ENCODE measurements at regions not wholly inside any gene's neighbourhood (a gene's known extent, or its start where the extent isn't known, plus 50 kb on each side); places are given as distances from the start of the nearest gene placed in this dataset.

GRCh38 chr18:51660188-51660715 is 462.8 kb upstream of the MEX3C start:
- Histone ChIP-seq H3K23ac (ENCODE audit: insufficient read length) (no peak overlapping the region), H2BK12ac (ENCODE audit: low read depth, low read length) (no peak overlapping the region), H3K23me2 (ENCODE audit: low read depth, low read length) (no peaks in the 10 kb centered on the region; the same call in 1 of the 2 replicates), H2AK5ac (ENCODE audit: low read depth, low read length) (no peak overlapping the region), H4K20me1 (replicated peaks in 1 of 2; ENCODE audit: control insufficient read depth in 1 of 2, insufficient read depth in 2 of 2, low read length in 2 of 2) (no peaks in the 10 kb centered on the region), H2BK20ac (ENCODE audit: low read length) (no peak overlapping the region), H4K5ac (ENCODE audit: insufficient read length, low read depth, low read length) (no peak overlapping the region), H3K9me3 (ENCODE audit: insufficient read depth in 2 of 2, low read depth in 1 of 2, low read length in 1 of 2) (no peaks in the 10 kb centered on the region), H3K4ac (replicated peaks; ENCODE audit: insufficient read length, low read depth, low read length) (no peak overlapping the region), H4K8ac (ENCODE audit: extremely low read depth, insufficient read depth, low read length) (no peak overlapping the region), H3K36me3 (ENCODE audit: control insufficient read depth in 2 of 4, insufficient read depth in 4 of 4, low read length in 3 of 4) (no peaks in the 10 kb centered on the region), H3K9ac (replicated peaks in 1 of 4; ENCODE audit: extremely low read depth in 1 of 4, low read depth in 3 of 4, low read length in 3 of 4) (no peak overlapping the region), H3K4me2 (ENCODE audit: insufficient read depth in 1 of 2, low read depth in 2 of 2, low read length in 2 of 2) (no peak overlapping the region), H3K79me2 (ENCODE audit: control insufficient read depth in 1 of 2, insufficient read depth in 2 of 2, low read length in 2 of 2) (no peaks in the 10 kb centered on the region), H3K4me1 (replicated peaks in 1 of 4; ENCODE audit: control insufficient read depth in 3 of 4, insufficient read depth in 4 of 4, low read length in 3 of 4) (peaks cover 0 to 10% (median 8%) of the 10 kb centered on the region in 4 experiments; a peak in 5 of 7 replicates), H3K14ac (ENCODE audit: insufficient read length) (no peak overlapping the region), H3K4me3 (ENCODE audit: extremely low read depth in 1 of 4, insufficient read depth in 2 of 4, low read depth in 3 of 4, low read length in 4 of 4) (no peak overlapping the region), H4K91ac (replicated peaks; ENCODE audit: insufficient read length, low read length) (no peak overlapping the region), H3K27ac (ENCODE audit: low read depth, low read length) (no peak overlapping the region), H2BK5ac (ENCODE audit: low read depth, low read length) (no peak overlapping the region), H3K79me1 (ENCODE audit: low read depth, low read length) (no peaks in the 10 kb centered on the region), H2AFZ (ENCODE audit: low read length) (no peak overlapping the region), H3K27me3 (replicated peaks in 1 of 4; ENCODE audit: control insufficient read depth in 3 of 4, extremely low read depth in 1 of 4, insufficient read depth in 3 of 4, low read length in 3 of 4) (no peaks in the 10 kb centered on the region; a peak in 2 of 7 replicates), H3K18ac (ENCODE audit: extremely low read depth, low read length) (no peak overlapping the region), H2BK120ac (replicated peaks; ENCODE audit: low read depth, low read length) (no peak overlapping the region), H3K56ac (replicated peaks; ENCODE audit: insufficient read length, low read depth, low read length) (no peak overlapping the region), H2BK15ac (ENCODE audit: low read length) (no peak overlapping the region)
- FAIRE-seq (no peak), DNase-seq (ENCODE audit: low read depth in 1 of 2, low spot score in 2 of 2) (no peak)
- CTCF ChIA-PET (ENCODE audit: partially characterized antibody): no interaction called here
- WGBS, 2 experiments (ENCODE audit: extremely low coverage in 1 of 2, insufficient coverage in 1 of 2, insufficient read length in 1 of 2, insufficient replicate concordance in 2 of 2, low coverage in 1 of 2, low lambda C conversion rate in 2 of 2, missing lambda C conversion rate in 1 of 2): 88% methylated on average over 2 of the region's 2 CpGs; no CpG with 5 or more reads in 1 of the 2 experiments
- POLR2A ChIA-PET (ENCODE audit: partially characterized antibody): no interaction called here
- TF ChIP-seq POU5F1 (IDR thresholded peaks at IDR 0.05; ENCODE audit: low read depth, low read length): no peak
